Tibial nerve (tissue), 4 donors: ENCODE measurements at regions not wholly inside any gene's neighbourhood (a gene's known extent, or its start where the extent isn't known, plus 50 kb on each side); places are given as distances from the start of the nearest gene placed in this dataset.

ENCODE experiments used
- CTCF ChIP-seq, 5 experiments: fragments of 200-600 bp in 3 of 5; fragments of 450-650 bp in 2 of 5; sonication (generic) in 3 of 5; IDR thresholded peaks; one replicate each; pipeline ENCODE4 v1.5.1; 2016 to 2019; ENCODE audit warnings: antibody characterized with exemption in 5 of 5, mild to moderate bottlenecking in 3 of 5, moderate library complexity in 2 of 5
- EP300 ChIP-seq, 2 donors: sonication (generic); formaldehyde crosslinking; IDR thresholded peaks; one replicate each; pipeline ENCODE4 v1.6.1; 2017; ENCODE audit warnings: antibody characterized with exemption in 2 of 2, mild to moderate bottlenecking in 1 of 2
- POLR2A ChIP-seq, 2 donors: fragments of 450-650 bp; IDR thresholded peaks; one replicate each; pipeline ENCODE4 v1.6.1; 2017; ENCODE audit warnings: antibody characterized with exemption in 2 of 2, mild to moderate bottlenecking in 2 of 2, moderate library complexity in 2 of 2

DNA sequence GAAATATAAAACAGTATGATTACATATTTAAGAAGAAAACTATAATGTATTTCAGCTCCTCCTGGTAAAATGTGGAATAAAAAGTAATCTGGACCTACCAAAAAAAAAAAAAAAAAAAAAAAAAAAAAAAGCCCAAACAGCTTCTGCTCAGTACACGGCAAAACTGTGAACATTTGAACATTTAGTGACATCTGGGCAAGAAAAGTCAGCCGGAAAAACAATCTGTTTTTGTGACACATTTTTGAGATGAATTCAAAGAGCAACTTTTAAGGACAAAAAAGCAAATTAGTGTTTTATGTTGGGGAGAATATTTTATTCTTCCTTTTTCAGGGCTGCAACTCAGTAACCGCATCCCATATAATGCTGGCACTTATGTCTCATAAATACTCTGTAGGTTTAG lies 649.7 kb upstream of the KCNMB2 start:
- TF ChIP-seq POLR2A (IDR thresholded peaks at IDR 0.05) = no peak
- no peak for TF ChIP-seq CTCF (IDR thresholded peaks at IDR 0.05)
- TF ChIP-seq EP300 (IDR thresholded peaks at IDR 0.05) = no peak
